ENCODE measurements at regions not wholly inside any gene's neighbourhood (a gene's known extent, or its start where the extent isn't known, plus 50 kb on each side); places are given as distances from the start of the nearest gene placed in this dataset.
A peak's percentile ranks its signal among the peaks of the same experiment; 100 is the strongest.
"Not testable (repeated sequence)": the region's sequence is repeated elsewhere in the genome, so short reads cannot be mapped to it uniquely, and the experiment has no call there.

- H3K9me3 ChIP-seq; H3K4me1 ChIP-seq; in situ Hi-C loops (cut with MboI; ENCODE audit: low sequenced_read_pairs in 4 of 4); DNase-seq; ATAC-seq; H3K27ac ChIP-seq; H3K27me3 ChIP-seq; intact Hi-C loops (cut with DNase I; ENCODE audit: low total_unique reads); H3K36me3 ChIP-seq; H3K4me3 ChIP-seq: not testable (repeated sequence)
These were observed 139.8 kb upstream of the ERV3-1 start for GRCh38 chr7:65146118-65146914.

GRCh38 chr7:65145710-65146109 is 139.2 kb upstream of the ERV3-1 start:
- H3K27ac ChIP-seq; H3K36me3 ChIP-seq; ATAC-seq; DNase-seq; H3K4me1 ChIP-seq; intact Hi-C loops (cut with DNase I; ENCODE audit: low total_unique reads); H3K9me3 ChIP-seq; H3K27me3 ChIP-seq; H3K4me3 ChIP-seq; in situ Hi-C loops (cut with MboI; ENCODE audit: low sequenced_read_pairs in 4 of 4): not testable (repeated sequence)

DNA sequence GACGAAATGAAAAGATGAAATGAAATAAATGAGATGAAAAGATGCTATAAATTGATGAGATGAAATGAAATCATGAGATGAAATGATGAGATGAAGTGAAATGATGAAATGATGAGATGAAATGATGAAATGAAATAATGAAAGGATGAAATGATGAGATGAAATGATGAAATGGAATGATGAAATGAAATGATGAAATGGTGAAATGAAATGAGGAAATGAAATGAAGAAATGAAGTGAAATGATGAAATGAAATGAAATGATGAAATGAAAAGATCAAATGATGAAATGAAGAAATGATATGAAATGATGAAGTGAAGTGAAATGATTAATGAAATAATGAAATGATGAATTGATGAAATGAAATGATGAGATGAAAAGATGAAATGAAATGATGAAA is 138.5 kb upstream of the ERV3-1 start:
- H3K27me3 ChIP-seq; intact Hi-C loops (cut with DNase I; ENCODE audit: low total_unique reads); H3K9me3 ChIP-seq; DNase-seq; H3K4me3 ChIP-seq; ATAC-seq; H3K36me3 ChIP-seq; H3K4me1 ChIP-seq; H3K27ac ChIP-seq; in situ Hi-C loops (cut with MboI; ENCODE audit: low sequenced_read_pairs in 4 of 4): not testable (repeated sequence)

- ATAC-seq; DNase-seq; intact Hi-C loops (cut with DNase I; ENCODE audit: low total_unique reads); H3K36me3 ChIP-seq; H3K9me3 ChIP-seq; in situ Hi-C loops (cut with MboI; ENCODE audit: low sequenced_read_pairs in 4 of 4); H3K4me3 ChIP-seq; H3K27ac ChIP-seq; H3K27me3 ChIP-seq; H3K4me1 ChIP-seq: not testable (repeated sequence)
These were observed 138.1 kb upstream of the ERV3-1 start for GRCh38 chr7:65144557-65144956.

DNA sequence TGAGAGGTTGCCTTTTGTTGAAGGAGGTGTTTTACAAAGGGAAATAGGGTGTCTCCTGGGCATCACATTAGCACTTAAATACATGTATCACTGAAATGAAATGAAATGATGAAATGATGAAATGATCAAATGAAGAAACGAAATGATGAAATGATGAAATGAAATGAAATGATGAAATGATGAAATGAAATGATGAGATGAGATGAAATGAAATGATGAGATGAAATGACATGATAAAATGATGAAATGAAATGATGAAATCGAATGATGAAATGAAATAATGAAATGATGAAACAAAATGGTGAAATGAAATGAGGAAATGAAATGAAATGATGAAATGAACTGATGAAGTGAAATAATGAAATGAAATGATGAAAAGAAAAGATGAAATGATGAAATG is 137.6 kb upstream of the ERV3-1 start:
- H3K9me3 ChIP-seq; in situ Hi-C loops (cut with MboI; ENCODE audit: low sequenced_read_pairs in 4 of 4); H3K4me1 ChIP-seq; intact Hi-C loops (cut with DNase I; ENCODE audit: low total_unique reads); H3K4me3 ChIP-seq; ATAC-seq; H3K27ac ChIP-seq; DNase-seq; H3K27me3 ChIP-seq; H3K36me3 ChIP-seq: not testable (repeated sequence)

GRCh38 chr7:65141894-65142293 is 135.4 kb upstream of the ERV3-1 start:
- in situ Hi-C loops (cut with MboI; ENCODE audit: low sequenced_read_pairs in 4 of 4); DNase-seq; H3K27me3 ChIP-seq; H3K27ac ChIP-seq; ATAC-seq; H3K4me3 ChIP-seq; H3K9me3 ChIP-seq; H3K36me3 ChIP-seq; intact Hi-C loops (cut with DNase I; ENCODE audit: low total_unique reads); H3K4me1 ChIP-seq: not testable (repeated sequence)

GRCh38 chr7:65141405-65141778 is 134.9 kb upstream of the ERV3-1 start:
- H3K9me3 ChIP-seq; intact Hi-C loops (cut with DNase I; ENCODE audit: low total_unique reads); H3K4me1 ChIP-seq; H3K27me3 ChIP-seq; H3K36me3 ChIP-seq; in situ Hi-C loops (cut with MboI; ENCODE audit: low sequenced_read_pairs in 4 of 4); ATAC-seq; H3K27ac ChIP-seq; DNase-seq: not testable (repeated sequence)
- peak overlapping the region in 1 of 4 donors; percentile 54 for H3K4me3 ChIP-seq

- H3K27me3 ChIP-seq; H3K9me3 ChIP-seq; H3K27ac ChIP-seq; intact Hi-C loops (cut with DNase I; ENCODE audit: low total_unique reads); DNase-seq; ATAC-seq; H3K36me3 ChIP-seq; H3K4me1 ChIP-seq; in situ Hi-C loops (cut with MboI; ENCODE audit: low sequenced_read_pairs in 4 of 4): not testable (repeated sequence)
- peak overlapping the region in 1 of 4 donors; percentile 54 for H3K4me3 ChIP-seq
These were observed 134.3 kb upstream of the ERV3-1 start for GRCh38 chr7:65140543-65141404.

DNA sequence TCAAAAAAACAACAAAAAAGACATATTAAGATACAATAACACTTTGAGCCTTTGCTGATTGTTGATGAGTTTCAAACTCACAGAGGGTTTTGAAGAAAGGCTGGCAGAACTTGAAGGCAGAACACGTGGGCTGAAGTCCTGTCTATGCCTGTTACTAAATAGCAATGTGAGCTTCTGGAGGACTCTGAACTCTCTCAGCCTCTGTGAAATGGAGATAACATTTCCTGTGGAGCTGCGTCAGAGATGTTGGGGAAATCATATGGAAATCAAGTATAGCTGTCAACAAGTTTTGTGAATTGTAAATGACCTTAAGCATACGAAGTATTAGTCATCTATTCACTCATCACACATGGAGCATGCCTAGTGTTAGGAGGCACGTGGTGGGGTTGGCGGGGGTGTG is 130.4 kb upstream of the ERV3-1 start:
- intact Hi-C loops (cut with DNase I; ENCODE audit: low total_unique reads); in situ Hi-C loops (cut with MboI; ENCODE audit: low sequenced_read_pairs in 4 of 4); H3K36me3 ChIP-seq; H3K9me3 ChIP-seq; ATAC-seq; DNase-seq; H3K27ac ChIP-seq; H3K27me3 ChIP-seq; H3K4me1 ChIP-seq; H3K4me3 ChIP-seq: not testable (repeated sequence)

DNA sequence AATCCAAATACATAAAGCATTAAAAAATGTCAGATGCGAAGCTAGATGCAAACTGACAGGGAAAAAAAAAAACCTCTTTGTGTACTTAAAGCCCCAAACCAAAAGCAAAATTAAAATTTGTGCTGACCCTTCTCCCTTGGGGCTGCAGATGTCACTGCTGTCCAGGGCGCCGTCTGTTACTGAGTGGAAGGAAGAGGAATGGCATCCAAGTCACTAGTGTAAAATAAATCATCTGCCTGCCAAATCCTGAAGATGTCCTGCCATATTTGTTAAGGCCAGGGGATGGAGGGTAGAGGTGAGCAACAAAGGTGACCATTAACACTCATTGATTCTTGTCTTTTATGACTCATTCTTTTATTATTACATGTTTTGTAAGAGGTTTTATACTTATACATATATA is 126.6 kb upstream of the ERV3-1 start:
- H3K27ac ChIP-seq; H3K9me3 ChIP-seq; H3K36me3 ChIP-seq; H3K27me3 ChIP-seq; H3K4me3 ChIP-seq; in situ Hi-C loops (cut with MboI; ENCODE audit: low sequenced_read_pairs in 4 of 4); intact Hi-C loops (cut with DNase I; ENCODE audit: low total_unique reads); H3K4me1 ChIP-seq; DNase-seq; ATAC-seq: not testable (repeated sequence)

- H3K4me1 ChIP-seq; H3K36me3 ChIP-seq; intact Hi-C loops (cut with DNase I; ENCODE audit: low total_unique reads); ATAC-seq; H3K9me3 ChIP-seq; H3K27ac ChIP-seq; in situ Hi-C loops (cut with MboI; ENCODE audit: low sequenced_read_pairs in 4 of 4); DNase-seq; H3K4me3 ChIP-seq; H3K27me3 ChIP-seq: not testable (repeated sequence)
These were observed 125.8 kb upstream of the ERV3-1 start for GRCh38 chr7:65132256-65132655.

DNA sequence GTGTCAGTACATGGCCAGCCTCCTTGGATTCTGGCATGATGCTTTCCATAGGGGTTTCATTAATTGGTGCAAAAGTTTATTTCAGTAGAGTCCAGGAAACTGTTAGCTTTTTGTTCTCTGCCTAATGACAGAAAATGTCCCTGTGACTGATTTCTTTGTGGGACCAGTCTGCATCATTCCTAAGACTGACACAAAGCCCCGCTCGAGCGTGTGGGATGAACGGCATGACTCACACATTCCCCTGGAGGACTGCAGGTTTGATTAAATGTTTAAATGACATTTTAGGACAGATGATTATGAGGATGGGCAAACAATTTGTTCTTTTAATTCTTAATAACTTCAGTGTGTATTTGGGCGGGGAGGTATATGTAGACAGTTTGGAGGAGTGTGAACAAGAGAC is 120.9 kb upstream of the ERV3-1 start:
- ATAC-seq; H3K4me1 ChIP-seq; in situ Hi-C loops (cut with MboI; ENCODE audit: low sequenced_read_pairs in 4 of 4); H3K27me3 ChIP-seq; DNase-seq; intact Hi-C loops (cut with DNase I; ENCODE audit: low total_unique reads); H3K4me3 ChIP-seq; H3K9me3 ChIP-seq; H3K27ac ChIP-seq; H3K36me3 ChIP-seq: not testable (repeated sequence)

Data from gastrocnemius medialis (tissue), 4 donors.